ENCODE measurements at regions not wholly inside any gene's neighbourhood (a gene's known extent, or its start where the extent isn't known, plus 50 kb on each side); places are given as distances from the start of the nearest gene placed in this dataset.

DNA sequence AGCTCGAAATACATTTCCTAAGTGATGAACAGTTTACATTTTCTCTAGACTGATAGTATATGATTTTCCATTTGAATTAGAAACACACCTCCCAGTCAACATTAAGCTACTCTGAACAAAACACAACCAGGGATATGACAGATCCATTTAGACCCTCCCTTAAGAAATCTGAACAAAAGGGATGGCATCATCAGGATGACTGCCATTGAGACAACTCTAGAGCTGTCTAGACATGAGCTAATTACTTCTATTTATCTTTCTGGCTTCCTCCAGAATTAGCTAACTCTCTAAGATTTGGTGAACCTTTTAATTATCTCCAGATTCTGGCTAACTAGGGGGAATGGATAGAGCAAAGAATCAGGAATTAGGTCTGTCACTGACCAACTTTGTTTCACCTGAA lies 92.9 kb upstream of the IGF1 start:
- in situ Hi-C loops (cut with MboI; ENCODE audit: low sequenced_read_pairs), result no loop called here
- Histone ChIP-seq H3K27me3 (ENCODE audit: low read depth) (no peaks in the 10 kb centered on the region), H3K4me1 (no peaks in the 10 kb centered on the region), H3K4me3 (no peak overlapping the region), H3K36me3 (replicated peaks) (no peaks in the 10 kb centered on the region), H3K9me3 (no peaks in the 10 kb centered on the region)
- DNase-seq (ENCODE audit: low spot score in 2 of 2), result no peak

DNA sequence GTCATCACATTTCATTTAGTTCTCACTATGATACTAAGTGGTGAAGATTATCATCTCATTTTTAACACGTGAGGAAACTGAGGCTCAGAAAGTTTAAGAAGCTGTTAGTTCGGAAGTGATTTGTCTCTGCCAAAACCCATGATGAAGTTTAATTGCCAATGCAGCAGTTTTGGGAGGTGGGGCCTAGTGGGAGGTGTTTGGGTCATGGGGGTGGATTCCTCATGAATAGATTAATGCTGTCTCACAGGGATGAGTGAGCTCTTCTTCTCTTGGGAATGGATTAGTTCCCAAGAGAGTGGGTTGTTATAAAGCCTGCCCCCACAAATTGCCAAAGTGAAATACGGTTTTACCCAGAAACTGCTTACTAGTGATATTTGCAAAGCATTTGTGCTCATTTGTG lies 91.5 kb upstream of the IGF1 start:
- no peak overlapping the region for H3K4me3 ChIP-seq
- in situ Hi-C loops (cut with MboI; ENCODE audit: low sequenced_read_pairs), result no loop called here
- no peaks in the 10 kb centered on the region for H3K4me1 ChIP-seq
- no peaks in the 10 kb centered on the region for H3K27me3 ChIP-seq (ENCODE audit: low read depth)
- H3K36me3 ChIP-seq (replicated peaks), result no peaks in the 10 kb centered on the region
- no peak for DNase-seq (ENCODE audit: low spot score in 2 of 2)
- no peaks in the 10 kb centered on the region for H3K9me3 ChIP-seq

DNA sequence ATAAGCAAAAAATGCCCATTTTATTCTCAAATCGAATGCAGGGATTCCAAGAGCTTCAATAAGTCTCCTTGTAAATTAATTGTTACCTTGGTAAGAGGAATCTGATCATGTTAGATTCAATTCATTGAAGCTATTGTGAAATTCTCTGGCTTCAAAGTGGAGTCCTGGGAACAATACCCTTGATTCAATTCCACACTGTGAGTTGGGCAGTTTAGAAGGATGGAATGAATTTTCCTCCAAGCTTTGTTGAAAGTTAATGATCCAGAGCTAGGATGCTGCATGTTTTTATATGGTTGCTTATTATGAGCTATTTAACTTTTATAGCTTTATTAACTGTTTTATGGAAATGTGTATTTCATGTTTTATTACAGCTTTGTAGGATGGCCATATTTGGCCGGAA lies 89.9 kb upstream of the IGF1 start:
- H3K36me3 ChIP-seq (replicated peaks), result no peaks in the 10 kb centered on the region
- in situ Hi-C loops (cut with MboI; ENCODE audit: low sequenced_read_pairs), result no loop called here
- no peaks in the 10 kb centered on the region for H3K27me3 ChIP-seq (ENCODE audit: low read depth)
- H3K4me3 ChIP-seq, result no peak overlapping the region
- DNase-seq (ENCODE audit: low spot score in 2 of 2), result no peak
- no peaks in the 10 kb centered on the region for H3K4me1 ChIP-seq
- H3K9me3 ChIP-seq, result no peaks in the 10 kb centered on the region

DNA sequence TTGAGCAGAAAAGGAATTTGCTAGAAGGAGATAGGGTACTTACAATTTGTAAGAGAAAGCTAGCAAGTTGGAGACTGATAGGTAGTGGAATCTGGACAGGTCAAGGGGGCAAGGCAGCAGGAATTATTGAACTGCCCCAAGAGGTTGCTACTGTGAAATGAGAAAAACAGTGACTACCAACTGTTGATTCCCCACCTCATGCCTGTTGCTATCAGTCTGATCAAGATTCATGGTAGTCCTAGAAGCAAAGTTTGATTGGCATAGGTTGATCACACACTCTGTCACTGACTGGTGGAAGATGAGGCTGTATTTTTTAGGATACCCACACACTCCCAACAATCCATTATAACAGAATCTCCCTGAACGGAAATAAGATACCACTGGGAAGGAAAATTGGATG lies 89.4 kb upstream of the IGF1 start:
- in situ Hi-C loops (cut with MboI; ENCODE audit: low sequenced_read_pairs), result no loop called here

DNA sequence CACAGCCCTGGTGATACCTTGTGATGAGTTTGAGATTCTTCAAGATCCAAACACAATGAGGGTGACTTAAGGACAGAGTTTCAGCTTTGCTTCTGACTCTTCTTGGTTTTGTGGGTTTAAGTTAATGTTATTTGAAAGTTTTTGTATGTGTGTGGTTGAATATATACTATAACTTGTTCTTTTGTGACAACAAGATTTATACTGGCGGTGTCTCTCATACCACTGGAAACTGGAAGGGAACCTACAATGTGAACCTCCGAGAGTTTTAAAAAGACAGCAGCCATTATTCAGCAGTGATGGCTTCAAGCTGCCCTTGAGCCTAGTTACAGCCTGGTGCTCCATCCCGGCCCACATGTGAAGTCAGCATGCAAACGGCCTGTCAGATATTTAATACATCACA lies 87.9 kb upstream of the IGF1 start:
- Histone ChIP-seq H3K9me3 (no peaks in the 10 kb centered on the region), H3K4me1 (no peaks in the 10 kb centered on the region), H3K4me3 (no peak overlapping the region), H3K36me3 (replicated peaks) (no peaks in the 10 kb centered on the region), H3K27me3 (ENCODE audit: low read depth) (no peaks in the 10 kb centered on the region)
- in situ Hi-C loops (cut with MboI; ENCODE audit: low sequenced_read_pairs), result no loop called here
- DNase-seq (ENCODE audit: low spot score in 2 of 2), result no peak

More for the DNA sequence above, 89.4 kb upstream of the IGF1 start:
- no peaks in the 10 kb centered on the region for H3K9me3 ChIP-seq
- H3K4me1 ChIP-seq, result no peaks in the 10 kb centered on the region
- H3K27me3 ChIP-seq (ENCODE audit: low read depth), result no peaks in the 10 kb centered on the region
- no peak overlapping the region for H3K4me3 ChIP-seq
- no peaks in the 10 kb centered on the region for H3K36me3 ChIP-seq (replicated peaks)
- DNase-seq (ENCODE audit: low spot score in 2 of 2), result no peak

DNA sequence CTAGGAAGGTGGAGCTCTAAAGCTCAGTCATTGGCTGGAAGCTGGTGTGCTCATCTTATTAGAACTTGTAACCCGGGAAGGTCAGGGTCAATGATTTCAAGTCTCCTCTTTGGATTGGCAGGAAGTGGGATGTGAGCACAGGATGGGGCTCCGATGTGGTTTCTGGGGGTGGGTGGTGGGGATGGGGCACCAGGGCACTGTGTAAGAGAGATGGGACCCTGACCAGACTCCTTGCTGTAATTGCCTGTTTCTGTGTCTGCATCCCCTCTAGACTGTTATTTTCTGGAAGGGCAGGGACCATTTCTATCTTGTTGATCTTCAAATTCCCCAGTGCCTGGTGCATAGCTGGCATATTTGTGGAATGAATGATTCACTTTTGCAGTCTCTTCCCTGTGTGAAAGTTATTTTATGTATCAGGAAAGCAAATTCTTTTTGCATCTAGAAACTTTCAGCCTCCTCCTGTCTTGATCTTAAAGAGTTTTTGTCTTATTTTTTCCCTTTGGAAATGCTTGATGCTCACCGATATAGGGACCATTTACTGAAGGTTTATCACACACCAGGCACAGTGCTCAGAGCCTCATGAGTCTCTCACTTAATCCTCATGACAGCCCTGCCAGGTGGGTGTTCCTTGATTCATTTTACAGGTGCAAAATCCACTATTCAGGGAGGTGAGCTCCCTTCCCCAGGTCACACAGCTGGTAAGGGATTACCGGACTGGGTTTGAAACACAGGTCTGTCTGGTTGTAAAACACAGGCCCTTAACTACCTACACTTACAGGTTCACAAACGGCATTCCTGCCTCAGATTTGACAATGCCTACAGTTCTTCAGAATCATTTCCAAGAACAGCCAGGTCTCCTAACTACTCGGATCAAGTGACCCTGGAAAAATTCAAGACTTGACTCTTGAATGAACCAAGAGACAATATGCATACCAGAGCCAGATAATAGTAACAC lies 86.9 kb upstream of the IGF1 start:
- Histone ChIP-seq H3K4me3 (no peak overlapping the region), H3K36me3 (replicated peaks) (no peaks in the 10 kb centered on the region), H3K9me3 (no peaks in the 10 kb centered on the region), H3K4me1 (no peaks in the 10 kb centered on the region), H3K27me3 (ENCODE audit: low read depth) (no peaks in the 10 kb centered on the region)
- in situ Hi-C loops (cut with MboI; ENCODE audit: low sequenced_read_pairs), result no loop called here
- no peak for DNase-seq (ENCODE audit: low spot score in 2 of 2)

DNA sequence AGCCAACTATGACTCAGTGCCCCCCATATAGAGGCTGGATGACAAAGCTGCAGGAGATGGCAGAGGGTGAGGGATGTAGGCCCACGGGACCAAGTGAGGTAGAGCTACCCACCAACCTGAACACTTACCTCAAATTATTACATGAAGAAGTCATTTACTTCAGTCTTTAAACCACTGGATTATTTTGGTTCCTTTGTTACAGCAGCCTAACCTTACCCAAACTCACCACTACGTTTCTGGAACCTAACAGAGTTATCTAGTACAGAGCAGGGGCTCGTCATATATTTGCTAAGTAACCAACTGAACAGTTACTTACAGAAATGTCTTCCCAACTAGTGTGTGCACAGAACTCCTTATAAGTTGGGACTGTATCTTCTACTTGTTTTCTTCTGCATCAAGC lies 85.2 kb upstream of the IGF1 start:
- no peak for DNase-seq (ENCODE audit: low spot score in 2 of 2)
- Histone ChIP-seq H3K4me3 (no peak overlapping the region), H3K4me1 (no peaks in the 10 kb centered on the region), H3K27me3 (ENCODE audit: low read depth) (no peaks in the 10 kb centered on the region), H3K9me3 (no peaks in the 10 kb centered on the region), H3K36me3 (replicated peaks) (no peaks in the 10 kb centered on the region)
- in situ Hi-C loops (cut with MboI; ENCODE audit: low sequenced_read_pairs), result no loop called here

DNA sequence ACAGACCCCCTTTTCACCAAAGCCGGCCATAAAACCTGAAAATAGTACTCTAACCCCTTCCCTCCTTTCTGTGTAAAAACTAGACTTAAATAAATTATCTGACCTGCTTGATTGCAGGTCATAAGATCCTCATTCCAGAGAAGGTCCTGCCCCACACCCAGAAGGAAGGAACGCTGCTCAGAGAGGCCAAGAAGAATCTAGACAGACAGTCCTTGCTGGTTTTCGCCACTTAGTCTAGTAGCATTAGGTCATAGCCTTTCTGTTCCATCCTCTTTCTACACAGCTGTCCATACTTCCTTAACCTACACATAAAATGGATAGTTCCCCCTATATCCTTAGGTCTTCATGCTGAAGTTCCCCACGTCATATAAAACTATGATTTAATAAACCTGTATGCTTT lies 83.7 kb upstream of the IGF1 start:
- Histone ChIP-seq H3K27me3 (ENCODE audit: low read depth) (no peaks in the 10 kb centered on the region), H3K36me3 (replicated peaks) (no peaks in the 10 kb centered on the region), H3K9me3 (no peaks in the 10 kb centered on the region), H3K4me1 (no peaks in the 10 kb centered on the region), H3K4me3 (no peak overlapping the region)
- no peak for DNase-seq (ENCODE audit: low spot score in 2 of 2)
- in situ Hi-C loops (cut with MboI; ENCODE audit: low sequenced_read_pairs), result no loop called here

DNA sequence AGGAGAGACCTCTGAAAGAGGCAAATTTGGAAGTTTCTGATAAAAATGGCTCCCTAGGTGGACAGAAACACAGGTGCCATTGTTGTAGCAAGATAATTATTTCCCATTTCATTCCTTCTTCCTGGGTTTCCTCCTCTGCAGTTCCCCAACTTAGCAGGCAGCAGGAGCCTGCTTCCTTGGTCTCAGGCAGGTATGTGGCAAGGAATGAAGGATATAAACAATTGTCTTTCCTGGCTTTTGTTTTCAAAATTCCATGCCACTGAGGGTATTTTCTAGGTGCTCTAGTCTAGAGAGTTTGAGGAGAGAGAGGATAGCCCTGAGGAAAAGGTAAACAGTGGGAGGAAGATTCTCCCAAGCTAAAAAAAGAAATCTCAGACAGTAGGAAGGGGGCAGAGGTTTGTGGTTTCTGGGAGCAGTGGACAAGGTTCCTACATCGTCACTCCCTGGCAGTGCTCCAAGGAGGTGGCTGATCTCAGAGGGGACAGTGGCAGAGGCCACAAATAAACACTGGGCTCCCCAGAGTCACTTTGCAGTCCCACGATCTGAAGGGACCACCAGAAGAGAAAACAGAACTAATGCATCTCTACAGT lies 82.6 kb upstream of the IGF1 start:
- Histone ChIP-seq H3K36me3 (replicated peaks) (no peaks in the 10 kb centered on the region), H3K4me1 (no peaks in the 10 kb centered on the region), H3K4me3 (no peak overlapping the region), H3K27me3 (ENCODE audit: low read depth) (no peaks in the 10 kb centered on the region), H3K9me3 (no peaks in the 10 kb centered on the region)
- DNase-seq (ENCODE audit: low spot score in 2 of 2), result no peak
- in situ Hi-C loops (cut with MboI; ENCODE audit: low sequenced_read_pairs), result no loop called here

DNA sequence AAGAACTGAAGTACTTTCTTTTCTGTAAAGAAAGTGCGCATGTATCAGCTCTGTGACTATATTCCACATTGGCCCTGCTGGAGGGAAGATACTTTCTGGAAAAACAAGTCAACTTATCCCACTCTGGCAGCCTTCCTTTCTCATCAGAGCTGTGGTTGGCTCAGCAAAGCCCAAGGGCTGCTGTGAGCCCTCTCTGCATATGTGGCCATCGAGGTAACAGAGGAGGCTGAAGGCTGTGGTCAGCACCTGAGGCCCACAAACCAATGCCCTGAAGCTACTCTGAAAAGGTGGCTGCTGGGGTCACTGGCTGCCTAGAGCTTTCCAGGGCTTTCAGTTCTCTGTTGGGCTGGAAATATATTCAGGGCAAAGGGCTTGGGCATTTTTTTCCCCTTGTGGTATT lies 70.8 kb upstream of the IGF1 start:
- no peaks in the 10 kb centered on the region for H3K36me3 ChIP-seq (replicated peaks)
- H3K4me1 ChIP-seq, result peaks cover 7% of the 10 kb centered on the region
- no peaks in the 10 kb centered on the region for H3K27me3 ChIP-seq (ENCODE audit: low read depth)
- H3K4me3 ChIP-seq, result no peak overlapping the region
- no peak for DNase-seq (ENCODE audit: low spot score in 2 of 2)
- H3K9me3 ChIP-seq, result no peaks in the 10 kb centered on the region
- in situ Hi-C loops (cut with MboI; ENCODE audit: low sequenced_read_pairs), result no loop called here

DNA sequence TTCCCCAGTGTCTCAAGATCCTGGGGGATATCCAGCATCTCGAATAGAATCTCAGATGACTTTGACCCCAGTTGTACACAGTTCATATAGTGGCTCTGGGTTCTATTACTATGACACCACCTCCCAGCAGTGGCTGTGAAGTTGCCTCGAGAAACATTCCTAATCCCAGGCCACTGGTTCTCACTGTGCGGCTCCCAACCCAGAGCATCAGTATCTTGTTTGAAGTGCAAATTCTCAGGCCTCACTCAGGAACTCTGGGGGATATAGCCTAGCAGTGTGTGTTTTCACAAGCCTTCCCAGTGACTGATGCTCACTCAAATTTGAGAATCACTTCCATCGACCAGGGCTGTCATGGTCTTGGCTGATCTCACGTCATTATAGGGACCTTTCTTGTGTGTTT lies 69.3 kb upstream of the IGF1 start:
- Histone ChIP-seq H3K36me3 (replicated peaks) (no peaks in the 10 kb centered on the region), H3K9me3 (no peaks in the 10 kb centered on the region), H3K27me3 (ENCODE audit: low read depth) (no peaks in the 10 kb centered on the region), H3K4me3 (no peak overlapping the region), H3K4me1 (peaks cover 7% of the 10 kb centered on the region)
- no peak for DNase-seq (ENCODE audit: low spot score in 2 of 2)
- in situ Hi-C loops (cut with MboI; ENCODE audit: low sequenced_read_pairs), result no loop called here

DNA sequence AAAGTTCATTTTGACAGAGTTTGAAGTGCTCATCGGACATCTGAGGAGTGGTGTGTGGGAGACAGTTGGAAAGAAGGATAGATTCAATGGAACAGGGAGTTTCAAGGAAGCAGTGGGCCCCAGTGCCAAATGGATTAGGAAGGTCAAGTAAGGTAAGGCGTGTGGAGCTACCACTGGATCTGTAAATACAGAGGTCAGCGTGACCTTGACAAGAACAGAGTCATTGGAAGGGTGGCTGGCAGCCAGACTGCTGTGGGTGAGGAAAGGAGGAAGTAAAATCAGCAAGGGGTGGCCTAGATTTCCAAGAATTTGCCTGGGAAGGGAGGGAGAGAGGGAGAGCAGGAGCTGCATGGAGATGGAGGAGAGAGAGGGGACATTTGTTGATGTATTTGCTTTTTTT lies 68.2 kb upstream of the IGF1 start:
- peak in 1 of 2 experiments; percentile 34 for DNase-seq (ENCODE audit: low spot score in 2 of 2)
- Histone ChIP-seq H3K9me3 (no peaks in the 10 kb centered on the region), H3K4me1 (peaks cover 7% of the 10 kb centered on the region), H3K27me3 (ENCODE audit: low read depth) (no peaks in the 10 kb centered on the region), H3K4me3 (no peak overlapping the region), H3K36me3 (replicated peaks) (no peaks in the 10 kb centered on the region)
- in situ Hi-C loops (cut with MboI; ENCODE audit: low sequenced_read_pairs), result no loop called here

DNA sequence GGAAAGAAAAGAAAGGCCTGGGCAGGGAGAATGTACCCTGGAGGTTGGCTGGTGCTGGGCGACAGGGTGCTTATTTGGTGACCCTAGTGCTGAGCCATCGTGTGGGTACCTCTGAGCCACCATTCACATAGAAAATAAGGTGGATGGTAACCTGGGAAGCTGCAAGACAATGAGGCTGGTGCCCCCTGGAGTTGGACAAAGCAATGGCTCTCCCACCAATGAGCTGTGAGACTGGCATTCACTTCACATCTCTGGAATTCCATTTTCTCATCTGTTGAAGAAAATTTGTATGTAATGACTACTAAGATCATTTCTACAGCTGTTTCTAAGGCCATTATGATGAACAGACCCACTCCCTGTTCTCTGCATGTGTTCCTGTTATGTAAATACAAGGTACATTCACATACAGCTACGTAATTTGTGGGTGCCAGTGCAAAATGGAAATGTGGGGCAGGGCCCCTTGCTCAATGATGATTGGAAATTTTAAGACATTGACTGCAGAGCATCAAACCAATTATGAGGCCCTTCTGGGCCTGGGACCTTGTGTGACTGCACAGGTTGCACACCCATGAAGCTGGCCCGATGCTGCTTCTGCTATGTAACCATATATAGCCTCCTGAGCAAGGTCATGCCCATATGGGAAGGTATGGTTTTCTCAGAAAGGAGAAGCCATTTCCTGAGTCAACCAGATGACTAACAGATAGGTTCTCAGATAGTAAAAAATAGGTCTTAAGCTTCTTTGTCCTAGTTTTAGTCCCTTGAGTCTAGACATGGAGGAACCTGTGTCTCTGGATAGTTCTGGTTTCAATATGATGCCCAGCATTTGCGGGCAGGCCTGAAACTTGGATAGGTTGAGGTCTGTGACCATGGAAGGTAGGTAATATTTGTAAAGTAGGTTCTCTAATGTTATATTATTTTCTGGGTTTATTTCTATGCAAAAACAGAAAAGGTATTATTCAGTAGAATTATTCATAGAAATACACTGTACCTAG lies 63.4 kb upstream of the IGF1 start:
- peaks cover 7% of the 10 kb centered on the region for H3K4me1 ChIP-seq
- DNase-seq (ENCODE audit: low spot score in 2 of 2), result no peak
- in situ Hi-C loops (cut with MboI; ENCODE audit: low sequenced_read_pairs), result no loop called here
- H3K36me3 ChIP-seq (replicated peaks), result no peaks in the 10 kb centered on the region
- H3K9me3 ChIP-seq, result no peaks in the 10 kb centered on the region
- H3K4me3 ChIP-seq, result no peak overlapping the region
- no peaks in the 10 kb centered on the region for H3K27me3 ChIP-seq (ENCODE audit: low read depth)

Measured in HAP-1 (cell line).